GM19239 (cell line): ENCODE measurements at regions not wholly inside any gene's neighbourhood (a gene's known extent, or its start where the extent isn't known, plus 50 kb on each side); places are given as distances from the start of the nearest gene placed in this dataset.
"Not testable (repeated sequence)": the region's sequence is repeated elsewhere in the genome, so short reads cannot be mapped to it uniquely, and the experiment has no call there.

ENCODE experiments used
- DNase-seq: peaks from one replicate; pipeline ENCODE4 v3.0.0; 2011; ENCODE audit warnings: low spot score; ENCODE audit not compliant: insufficient read length
- FAIRE-seq: peaks from 2 replicates; lab custom pipeline; 2011; peaks lifted over from hg19 to GRCh38; lab: Jason Lieb, UNC

GRCh38 chr5:16987776-16988175, 51.7 kb upstream of the MYO10 start:
- no peak for FAIRE-seq

GRCh38 chr5:16990817-16991520, 54.9 kb upstream of the MYO10 start:
- not testable (repeated sequence) for FAIRE-seq, DNase-seq

More at GRCh38 chr5:16987776-16988175, 51.7 kb upstream of the MYO10 start:
- DNase-seq: no peak

GRCh38 chr5:16992006-16992405, 55.9 kb upstream of the MYO10 start:
- no peak for FAIRE-seq

GRCh38 chr5:16992444-16992843, 56.4 kb upstream of the MYO10 start:
- DNase-seq: no peak
- FAIRE-seq: no peak

More at GRCh38 chr5:16992006-16992405, 55.9 kb upstream of the MYO10 start:
- DNase-seq: no peak

- DNase-seq (no peak), FAIRE-seq (no peak)
Measured at GRCh38 chr5:16994565-16994964, 58.5 kb upstream of the MYO10 start.

GRCh38 chr5:16995372-16995771, 59.3 kb upstream of the MYO10 start:
- FAIRE-seq (no peak), DNase-seq (no peak)

- DNase-seq (no peak), FAIRE-seq (no peak)
Measured at GRCh38 chr5:17000291-17000939, 64.3 kb upstream of the MYO10 start.

- DNase-seq: no peak
- no peak for FAIRE-seq
Measured at GRCh38 chr5:17001428-17001827, 65.3 kb upstream of the MYO10 start.

GRCh38 chr5:17004441-17005106, 68.5 kb upstream of the MYO10 start:
- FAIRE-seq: no peak
- no peak for DNase-seq

GRCh38 chr5:17005107-17005828, 69.2 kb upstream of the MYO10 start:
- FAIRE-seq: no peak

GRCh38 chr5:17012289-17012688, 76.2 kb upstream of the MYO10 start:
- FAIRE-seq (no peak), DNase-seq (no peak)

More at GRCh38 chr5:17005107-17005828, 69.2 kb upstream of the MYO10 start:
- DNase-seq: no peak

GRCh38 chr5:17014686-17015085, 78.6 kb upstream of the MYO10 start:
- DNase-seq (no peak), FAIRE-seq (no peak)

- DNase-seq: no peak
- FAIRE-seq: no peak
Measured at GRCh38 chr5:17018871-17019270, 82.8 kb upstream of the MYO10 start.

GRCh38 chr5:17019324-17019723, 83.2 kb upstream of the MYO10 start:
- FAIRE-seq (no peak), DNase-seq (no peak)

GRCh38 chr5:17020678-17021601, 84.9 kb upstream of the MYO10 start:
- no peak for DNase-seq
- no peak for FAIRE-seq

GRCh38 chr5:17021602-17021932, 85.5 kb upstream of the MYO10 start:
- FAIRE-seq (no peak), DNase-seq (no peak)

GRCh38 chr5:17022296-17022695, 86.2 kb upstream of the MYO10 start:
- DNase-seq (no peak), FAIRE-seq (no peak)

- no peak for FAIRE-seq
Measured at GRCh38 chr5:17024686-17025180, 88.6 kb upstream of the MYO10 start.

GRCh38 chr5:17031659-17032277, 95.7 kb upstream of the MYO10 start:
- FAIRE-seq, DNase-seq: not testable (repeated sequence)

More at GRCh38 chr5:17024686-17025180, 88.6 kb upstream of the MYO10 start:
- DNase-seq: no peak
